HG03139 (cell line): ENCODE measurements at regions not wholly inside any gene's neighbourhood (a gene's known extent, or its start where the extent isn't known, plus 50 kb on each side); places are given as distances from the start of the nearest gene placed in this dataset.

ENCODE experiments used
- ATAC-seq: cut with Tn5 transposase; IDR thresholded peaks from one replicate; pipeline ENCODE4 v1.9.1; 2021; ENCODE audit not compliant: unreplicated experiment

DNA sequence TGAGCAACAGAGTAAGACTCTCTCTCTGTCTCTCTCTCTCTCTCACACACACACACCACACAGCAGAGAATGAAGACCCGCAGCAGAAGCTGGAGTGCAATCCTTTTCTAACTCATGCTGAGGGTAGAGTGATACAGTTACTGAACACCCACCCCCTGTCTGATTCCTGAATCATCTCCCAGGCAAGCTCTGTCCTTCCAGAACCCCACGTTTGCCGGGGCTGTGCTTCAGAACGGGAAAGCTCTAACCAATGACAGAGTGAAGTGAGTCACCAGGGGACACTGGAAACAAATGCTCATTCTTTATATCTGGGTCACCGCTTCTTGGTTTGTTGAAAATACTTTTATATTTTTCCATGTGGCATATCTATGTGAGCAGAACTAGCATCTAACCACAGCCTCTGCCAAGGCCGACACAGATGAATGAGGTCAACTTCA is 553.7 kb upstream of the AMELY start:
- no peak for ATAC-seq

DNA sequence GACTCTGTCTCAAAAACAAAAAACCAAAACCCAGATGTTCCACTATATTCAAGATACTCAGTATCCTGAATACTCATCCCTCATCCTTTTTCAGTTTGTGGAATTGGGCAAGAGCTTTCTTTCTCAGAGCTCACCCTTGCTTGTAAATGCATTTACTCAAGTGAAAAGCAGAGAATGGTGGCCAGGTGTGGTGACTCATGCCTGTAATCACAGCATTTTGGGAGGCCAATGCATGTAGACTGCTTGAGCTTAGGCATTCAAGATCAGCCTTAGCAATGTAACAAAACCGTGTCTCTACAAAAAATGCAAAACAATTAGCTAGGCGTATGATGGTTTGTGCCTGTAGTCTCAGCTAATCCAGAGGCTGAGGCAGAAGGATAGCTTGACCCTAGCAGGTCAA is 553.2 kb upstream of the AMELY start:
- no peak for ATAC-seq

- ATAC-seq = no peak
Measured at GRCh38 chrY:7463711-7464110, 552.2 kb upstream of the AMELY start.

- no peak for ATAC-seq
Measured at GRCh38 chrY:7463196-7463595, 551.6 kb upstream of the AMELY start.

GRCh38 chrY:7462657-7463056 is 551.1 kb upstream of the AMELY start:
- no peak for ATAC-seq

DNA sequence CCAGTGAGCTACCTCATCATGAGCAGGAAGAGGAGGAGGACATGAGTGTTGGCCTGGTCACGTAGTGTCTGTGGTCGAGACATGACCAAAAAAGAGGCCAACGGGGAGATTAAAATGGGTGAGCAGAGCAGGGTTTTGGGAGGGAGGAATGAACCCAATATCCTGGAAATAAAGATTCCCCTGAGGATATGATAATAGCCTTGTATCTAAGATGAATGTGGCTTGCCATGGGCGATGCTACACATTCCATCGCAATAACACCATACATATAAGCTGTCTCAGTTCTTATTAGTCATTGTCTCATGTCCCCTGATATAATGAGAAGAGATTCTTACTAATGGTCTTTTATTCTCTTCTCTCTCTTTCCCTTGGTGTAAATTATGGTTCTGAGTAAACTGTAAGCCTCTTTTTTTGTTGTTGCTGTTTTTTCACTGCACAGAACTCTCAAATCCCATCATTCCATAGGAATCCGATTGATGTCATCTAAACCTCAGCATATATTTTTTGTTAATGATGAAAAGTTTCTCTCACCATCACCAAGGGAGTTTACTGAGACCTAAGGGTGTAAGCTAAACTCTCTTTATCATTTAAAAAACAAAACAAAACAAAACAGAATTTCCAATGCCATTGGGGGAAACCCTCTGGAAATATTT is 550.4 kb upstream of the AMELY start:
- ATAC-seq = no peak

DNA sequence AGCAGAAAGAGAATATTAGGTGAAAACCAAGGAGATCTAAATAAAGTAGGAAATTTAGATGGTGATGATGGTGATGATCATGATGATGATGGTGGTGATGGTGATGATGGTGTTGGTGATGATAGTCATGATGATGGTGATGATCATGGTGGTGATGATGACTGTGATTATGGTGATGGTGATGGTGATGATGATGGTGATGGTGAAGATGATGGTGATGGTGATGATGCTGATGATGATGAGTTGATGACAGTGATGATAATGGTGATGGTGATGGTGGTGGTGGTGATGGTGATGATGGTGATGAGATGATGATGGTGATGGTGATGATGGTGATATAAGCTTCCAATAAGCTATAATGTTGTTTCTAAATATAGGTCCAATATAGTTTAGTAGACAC is 548.2 kb upstream of the AMELY start:
- no peak for ATAC-seq

- no peak for ATAC-seq
Measured at GRCh38 chrY:7458301-7459078, 546.9 kb upstream of the AMELY start.

DNA sequence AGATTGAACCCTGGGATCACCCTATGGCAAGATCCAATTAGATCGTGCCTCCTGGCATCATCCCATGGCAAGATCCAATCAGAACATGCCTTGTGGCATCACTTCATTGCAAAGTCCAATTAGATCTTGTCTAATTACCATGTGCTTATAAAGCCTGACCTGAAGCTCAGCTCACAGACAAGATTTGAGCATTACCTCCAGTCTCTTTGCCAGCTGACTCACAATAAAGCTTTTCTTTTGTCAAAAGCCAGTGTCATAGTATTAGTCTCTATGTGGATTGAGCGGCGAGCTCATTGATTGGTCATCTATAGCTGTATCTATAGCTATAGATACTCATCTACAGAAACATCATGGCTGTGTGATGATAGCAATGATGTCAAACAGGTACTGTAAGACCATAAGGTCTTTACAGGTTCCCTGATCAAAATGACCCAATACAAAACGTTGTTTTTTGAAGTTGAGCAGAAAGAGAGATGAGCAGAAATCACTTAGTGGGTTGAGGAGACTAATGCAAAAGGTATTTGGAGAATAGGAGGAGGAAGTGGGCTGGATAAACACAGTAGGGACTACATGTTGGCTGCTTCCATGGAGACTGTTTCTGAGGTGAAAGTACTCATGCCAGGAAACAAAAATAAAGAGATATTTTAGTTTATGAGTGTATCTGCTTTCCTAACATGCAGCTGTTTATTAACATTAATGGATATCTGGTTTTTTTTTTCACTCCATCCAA is 545.9 kb upstream of the AMELY start:
- no peak for ATAC-seq

DNA sequence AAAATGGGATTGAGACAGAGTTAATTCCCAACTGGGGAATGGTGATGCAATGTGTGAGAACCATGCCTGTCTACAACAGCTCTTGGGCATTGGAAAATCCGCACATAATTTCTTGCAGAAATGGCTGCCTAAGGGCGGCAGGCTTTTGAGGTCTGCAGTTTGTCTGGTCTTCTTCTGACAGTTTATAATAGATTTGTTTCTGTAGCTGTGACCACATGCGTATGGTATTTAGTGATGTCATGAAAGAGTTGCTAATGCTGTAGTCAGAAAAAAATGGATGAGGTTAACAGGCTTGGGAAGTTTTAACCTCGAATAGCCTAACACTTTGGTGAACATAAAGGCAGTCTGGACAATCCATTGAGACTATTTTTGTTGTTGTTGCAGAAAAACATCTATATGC is 544.1 kb upstream of the AMELY start:
- ATAC-seq = no peak

DNA sequence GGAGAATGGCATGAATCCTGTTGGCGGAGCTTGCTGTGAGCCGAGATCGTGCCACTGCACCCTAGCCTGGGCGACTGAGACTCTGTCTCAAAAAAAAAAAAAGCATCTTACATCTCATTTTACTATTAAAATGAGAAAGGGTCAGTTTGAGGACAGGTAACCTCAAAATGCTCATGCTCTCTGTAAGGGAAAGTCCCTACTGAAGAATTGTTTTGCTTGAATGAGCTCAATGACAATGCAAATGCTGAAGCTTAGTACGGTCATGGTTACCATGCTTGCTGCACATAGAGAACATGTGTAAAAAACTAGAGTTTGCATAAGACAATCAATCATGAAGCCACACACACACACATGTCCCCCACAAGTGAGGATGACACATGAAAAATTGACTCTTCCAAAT is 541.8 kb upstream of the AMELY start:
- ATAC-seq = peak; percentile 85

- ATAC-seq = no peak
Measured at GRCh38 chrY:7452246-7452645, 540.7 kb upstream of the AMELY start.

DNA sequence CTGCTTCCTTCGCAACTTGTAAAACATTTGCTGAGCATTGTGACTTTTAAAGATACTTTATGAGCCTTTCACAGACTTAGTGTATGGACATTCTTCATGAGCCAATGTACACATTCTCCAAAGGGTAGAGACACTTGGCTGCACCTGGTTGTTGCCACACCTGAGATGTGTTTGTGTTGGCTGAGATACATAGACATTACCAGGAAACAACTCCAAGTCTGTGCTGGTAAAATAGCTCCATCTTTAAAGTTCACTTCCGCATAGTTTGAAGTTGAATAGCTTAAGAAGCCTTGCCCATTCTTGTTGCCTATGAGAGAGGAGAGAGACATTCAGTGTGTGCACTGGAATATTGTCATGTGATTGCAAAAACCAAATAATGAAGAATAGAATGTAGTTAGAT is 538.3 kb upstream of the AMELY start:
- no peak for ATAC-seq

DNA sequence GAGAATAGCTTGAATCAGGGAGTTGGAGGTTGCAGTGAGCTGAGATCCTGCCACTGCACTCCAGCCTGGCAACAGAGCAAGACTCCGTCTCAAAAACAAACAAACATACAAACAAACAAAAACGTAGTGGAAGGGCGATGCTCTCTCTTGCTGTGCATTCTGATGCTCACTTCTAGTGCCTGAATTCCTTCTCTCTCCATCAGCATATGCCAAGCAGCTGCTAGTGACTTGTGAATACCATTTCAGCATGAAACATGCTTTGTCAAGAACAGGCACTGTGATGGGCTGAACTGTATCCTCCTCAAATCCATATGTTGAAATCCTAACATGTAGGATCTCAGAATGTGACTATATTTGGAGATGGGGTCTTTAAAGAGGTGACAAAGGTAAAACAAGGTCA is 537.1 kb upstream of the AMELY start:
- no peak for ATAC-seq

GRCh38 chrY:7447881-7448516 is 536.4 kb upstream of the AMELY start:
- ATAC-seq = no peak

DNA sequence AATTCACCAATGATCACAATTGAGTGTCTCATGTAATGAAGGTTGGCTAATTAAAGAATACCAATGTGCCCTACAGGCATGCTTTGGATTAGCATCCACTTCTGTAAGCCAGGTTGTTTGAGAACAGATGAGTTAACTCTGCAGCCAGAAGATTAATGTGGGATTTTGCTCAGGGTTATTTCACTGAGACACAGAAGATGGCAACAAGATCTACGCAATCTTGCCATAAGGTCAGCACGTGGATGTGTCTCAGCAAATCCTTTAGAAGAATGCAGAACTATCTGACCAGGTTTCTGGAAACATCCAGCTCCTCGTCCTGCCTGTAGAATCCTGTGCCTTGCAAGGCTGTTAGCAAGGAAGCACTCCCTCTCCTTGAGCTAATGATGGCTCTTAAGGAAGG is 532.6 kb upstream of the AMELY start:
- no peak for ATAC-seq

DNA sequence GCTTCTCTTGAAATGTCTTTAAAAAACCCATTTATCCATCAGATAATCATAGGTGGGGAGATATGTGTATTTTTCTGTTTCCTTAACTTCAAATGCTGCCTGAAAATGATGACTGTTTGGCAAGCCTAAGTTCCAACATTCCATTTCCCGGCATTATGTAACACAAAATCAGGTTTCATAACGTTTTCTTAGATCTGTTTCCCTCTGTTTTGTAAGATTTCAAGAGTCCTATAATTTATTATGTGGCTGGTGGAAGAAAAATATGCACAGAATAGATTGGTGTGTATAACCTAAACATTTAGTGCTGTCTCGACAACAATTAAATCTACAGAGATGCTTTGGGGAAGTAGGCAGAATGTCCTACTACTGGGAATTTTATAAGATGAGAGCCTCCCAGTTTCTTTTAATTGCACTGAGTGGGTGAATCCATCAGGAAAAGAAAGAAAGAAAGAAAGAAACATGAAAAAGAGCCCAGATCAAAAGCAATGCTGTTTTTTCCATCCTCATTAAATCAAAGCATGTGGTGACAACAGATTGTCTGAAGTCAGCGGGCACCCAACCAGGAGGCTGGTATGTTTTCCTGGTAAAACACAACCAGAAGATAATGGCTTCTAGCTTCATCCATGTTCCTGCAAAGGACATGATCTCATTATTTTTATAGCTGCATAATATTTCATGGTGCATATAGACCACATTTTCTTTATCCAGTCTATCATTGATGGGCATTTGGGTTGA is 529.4 kb upstream of the AMELY start:
- ATAC-seq = no peak

DNA sequence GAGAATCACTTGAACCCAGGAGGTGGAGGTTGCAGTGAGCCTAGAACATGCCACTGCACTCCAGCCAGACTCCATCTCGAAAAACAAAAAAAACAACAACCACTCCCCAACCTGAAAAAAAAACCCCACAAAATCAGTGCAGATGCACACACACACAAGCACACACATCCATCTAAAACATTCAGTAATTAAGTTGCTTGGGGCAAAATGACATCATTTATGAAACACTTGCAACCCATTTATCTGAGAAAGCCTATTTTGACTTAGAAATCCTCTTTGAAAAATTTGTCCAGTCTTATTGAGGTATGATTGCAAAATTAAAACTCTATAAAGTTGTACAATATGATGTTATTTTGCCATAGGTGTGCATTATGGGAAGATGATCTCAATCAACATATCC is 525.5 kb upstream of the AMELY start:
- no peak for ATAC-seq

DNA sequence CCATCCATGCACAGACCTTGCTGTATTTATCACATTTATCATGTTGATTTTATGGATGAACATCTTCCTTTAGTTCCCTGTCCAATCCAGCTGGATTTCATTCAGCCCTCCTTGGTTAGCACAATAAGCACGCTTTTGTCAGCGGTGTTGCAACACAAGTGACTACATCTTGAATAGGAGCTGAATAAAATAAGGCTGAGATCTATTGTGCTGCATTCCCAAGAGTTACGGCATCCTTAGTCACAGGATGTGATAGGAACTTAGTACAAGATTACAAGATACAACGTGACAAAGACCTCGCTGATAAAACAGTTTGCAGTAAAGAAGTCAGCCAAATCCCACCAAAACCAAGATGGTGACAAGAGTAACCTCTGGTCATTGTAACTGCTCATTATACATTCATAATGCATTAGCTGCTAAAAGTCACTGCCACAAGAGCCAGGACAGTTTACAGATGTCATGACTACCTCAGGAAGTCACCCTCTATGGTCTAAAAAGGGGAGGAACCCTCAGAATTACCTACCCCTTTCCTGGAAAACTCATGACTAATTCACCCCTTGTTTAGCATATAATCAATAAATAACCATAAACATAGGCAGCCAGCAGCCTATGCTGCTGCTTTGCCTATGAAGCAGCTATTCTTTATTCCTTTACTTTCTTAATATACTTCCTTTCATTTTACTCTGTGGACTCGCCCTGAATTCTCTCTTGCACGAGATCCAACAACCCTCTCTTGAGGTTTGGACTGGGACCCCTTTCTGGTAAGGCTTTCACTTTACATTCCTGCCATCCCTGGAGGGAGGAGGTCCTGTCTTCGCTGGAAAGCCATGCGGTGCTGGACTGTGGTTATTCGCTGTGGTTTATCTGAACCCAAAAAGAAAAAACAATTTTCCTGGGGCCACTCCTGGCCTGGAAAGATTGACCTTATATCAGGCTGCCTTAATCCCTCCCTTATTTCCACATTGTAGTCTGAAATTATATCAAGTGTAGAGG is 522.6 kb upstream of the AMELY start:
- no peak for ATAC-seq

- ATAC-seq = no peak
Measured at GRCh38 chrY:7419165-7419564, 507.6 kb upstream of the AMELY start.
